ENCODE measurements at regions not wholly inside any gene's neighbourhood (a gene's known extent, or its start where the extent isn't known, plus 50 kb on each side); places are given as distances from the start of the nearest gene placed in this dataset.

GRCh38 chr10:113449006-113449695 is 103.7 kb upstream of the HABP2 start:
- no peak for DNase-seq (ENCODE audit: low spot score)
- Histone ChIP-seq H3K9me2 (ENCODE audit: insufficient read depth, low read length) (no peaks in the 10 kb centered on the region), H3K4me2 (ENCODE audit: low read length) (no peak overlapping the region), H3K4me3 (ENCODE audit: low read depth, low read length, poor library complexity, severe bottlenecking) (no peak overlapping the region), H3K4me1 (ENCODE audit: insufficient read depth, low read length, poor library complexity, severe bottlenecking) (no peaks in the 10 kb centered on the region), H4K20me1 (ENCODE audit: insufficient read depth, low read length) (no peaks in the 10 kb centered on the region), H3K27ac (ENCODE audit: low read depth, low read length, poor library complexity, severe bottlenecking) (no peak overlapping the region), H3K79me2 (ENCODE audit: insufficient read depth, low read depth, low read length) (no peaks in the 10 kb centered on the region), H3K9me3 (ENCODE audit: low read length) (no peaks in the 10 kb centered on the region), H3K36me3 (ENCODE audit: insufficient read depth, low read length) (no peaks in the 10 kb centered on the region), H2AFZ (ENCODE audit: low read length) (no peak overlapping the region)
- no peak for TF ChIP-seq EZH2phosphoT487 (IDR thresholded peaks at IDR 0.05; ENCODE audit: borderline replicate concordance, low read depth, low read length)
- TF ChIP-seq CTCF (conservative IDR thresholded peaks at IDR 0.05; ENCODE audit: low read length) = no peak
- no TSS peak for BruUV-seq (replicated peaks)
- intact Hi-C loops (cut with micrococcal nuclease; ENCODE audit: unreplicated experiment) = no loop called here
- ChIA-PET POLR2A (no interaction called here), CTCF (ENCODE audit: unreplicated experiment) (no interaction called here)

- TF ChIP-seq CTCF (conservative IDR thresholded peaks at IDR 0.05; ENCODE audit: low read length) (no peak), EZH2phosphoT487 (IDR thresholded peaks at IDR 0.05; ENCODE audit: borderline replicate concordance, low read depth, low read length) (no peak)
- CTCF ChIA-PET (ENCODE audit: unreplicated experiment) = no interaction called here
- no peaks in the 10 kb centered on the region for H3K79me2 ChIP-seq (ENCODE audit: insufficient read depth, low read depth, low read length)
- no peaks in the 10 kb centered on the region for H3K9me3 ChIP-seq (ENCODE audit: low read length)
- no peak overlapping the region for H2AFZ ChIP-seq (ENCODE audit: low read length)
- no peaks in the 10 kb centered on the region for H3K9me2 ChIP-seq (ENCODE audit: insufficient read depth, low read length)
- H3K4me1 ChIP-seq (ENCODE audit: insufficient read depth, low read length, poor library complexity, severe bottlenecking) = no peaks in the 10 kb centered on the region
- intact Hi-C loops (cut with micrococcal nuclease; ENCODE audit: unreplicated experiment) = loop anchor here (10.0 kb wide), 1 partner anchor 975 kb away; no protein-coding TSS in a partner anchor
- no peaks in the 10 kb centered on the region for H3K36me3 ChIP-seq (ENCODE audit: insufficient read depth, low read length)
- no TSS peak for BruUV-seq (replicated peaks)
- no peak overlapping the region for H3K4me2 ChIP-seq (ENCODE audit: low read length)
- POLR2A ChIA-PET = no interaction called here
- H3K27ac ChIP-seq (ENCODE audit: low read depth, low read length, poor library complexity, severe bottlenecking) = no peak overlapping the region
- no peaks in the 10 kb centered on the region for H4K20me1 ChIP-seq (ENCODE audit: insufficient read depth, low read length)
- no peak for DNase-seq (ENCODE audit: low spot score)
- no peak overlapping the region for H3K4me3 ChIP-seq (ENCODE audit: low read depth, low read length, poor library complexity, severe bottlenecking)
Measured at GRCh38 chr10:113450046-113450804, 102.6 kb upstream of the HABP2 start.

GRCh38 chr10:113450906-113451305 is 101.9 kb upstream of the HABP2 start:
- Histone ChIP-seq H3K4me1 (ENCODE audit: insufficient read depth, low read length, poor library complexity, severe bottlenecking) (no peaks in the 10 kb centered on the region), H3K9me3 (ENCODE audit: low read length) (no peaks in the 10 kb centered on the region), H3K4me3 (ENCODE audit: low read depth, low read length, poor library complexity, severe bottlenecking) (no peak overlapping the region), H3K79me2 (ENCODE audit: insufficient read depth, low read depth, low read length) (no peaks in the 10 kb centered on the region), H3K36me3 (ENCODE audit: insufficient read depth, low read length) (no peaks in the 10 kb centered on the region), H3K4me2 (ENCODE audit: low read length) (no peak overlapping the region), H3K27ac (ENCODE audit: low read depth, low read length, poor library complexity, severe bottlenecking) (no peak overlapping the region), H4K20me1 (ENCODE audit: insufficient read depth, low read length) (no peaks in the 10 kb centered on the region), H2AFZ (ENCODE audit: low read length) (no peak overlapping the region), H3K9me2 (ENCODE audit: insufficient read depth, low read length) (no peaks in the 10 kb centered on the region)
- BruUV-seq (replicated peaks) = no TSS peak
- no peak for DNase-seq (ENCODE audit: low spot score)
- TF ChIP-seq EZH2phosphoT487 (IDR thresholded peaks at IDR 0.05; ENCODE audit: borderline replicate concordance, low read depth, low read length) (no peak), CTCF (conservative IDR thresholded peaks at IDR 0.05; ENCODE audit: low read length) (no peak)
- intact Hi-C loops (cut with micrococcal nuclease; ENCODE audit: unreplicated experiment) = loop anchor here (10.0 kb wide), 1 partner anchor 976 kb away; no protein-coding TSS in a partner anchor
- ChIA-PET CTCF (ENCODE audit: unreplicated experiment) (no interaction called here), POLR2A (no interaction called here)
